ENCODE measurements at regions not wholly inside any gene's neighbourhood (a gene's known extent, or its start where the extent isn't known, plus 50 kb on each side); places are given as distances from the start of the nearest gene placed in this dataset.

DNA sequence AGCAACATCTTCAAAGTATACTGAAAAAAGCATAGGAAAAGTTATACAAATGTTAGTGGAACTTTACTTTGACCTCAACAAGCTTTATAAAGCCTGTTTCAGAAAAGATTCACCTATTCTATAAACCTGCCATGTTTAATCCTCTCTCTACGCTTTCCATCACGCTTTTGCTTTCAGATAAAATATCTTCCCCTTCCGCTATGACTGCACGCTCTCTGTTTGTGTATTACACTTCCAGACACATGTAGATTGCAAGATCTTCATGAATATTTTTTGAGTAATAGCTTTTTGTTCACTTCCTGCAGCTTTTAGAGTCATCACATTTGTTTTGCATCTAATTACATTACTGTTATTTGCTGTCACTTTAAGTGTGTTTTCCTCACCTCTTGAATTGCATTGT is 271.4 kb downstream of the RASSF9 start:
- no peak for DNase-seq (ENCODE audit: low read depth, low spot score)
- no peak overlapping the region for H3K4me3 ChIP-seq (ENCODE audit: low read depth, low read length)
- POLR2A ChIA-PET = no interaction called here
- TF ChIP-seq, protein P1, sequence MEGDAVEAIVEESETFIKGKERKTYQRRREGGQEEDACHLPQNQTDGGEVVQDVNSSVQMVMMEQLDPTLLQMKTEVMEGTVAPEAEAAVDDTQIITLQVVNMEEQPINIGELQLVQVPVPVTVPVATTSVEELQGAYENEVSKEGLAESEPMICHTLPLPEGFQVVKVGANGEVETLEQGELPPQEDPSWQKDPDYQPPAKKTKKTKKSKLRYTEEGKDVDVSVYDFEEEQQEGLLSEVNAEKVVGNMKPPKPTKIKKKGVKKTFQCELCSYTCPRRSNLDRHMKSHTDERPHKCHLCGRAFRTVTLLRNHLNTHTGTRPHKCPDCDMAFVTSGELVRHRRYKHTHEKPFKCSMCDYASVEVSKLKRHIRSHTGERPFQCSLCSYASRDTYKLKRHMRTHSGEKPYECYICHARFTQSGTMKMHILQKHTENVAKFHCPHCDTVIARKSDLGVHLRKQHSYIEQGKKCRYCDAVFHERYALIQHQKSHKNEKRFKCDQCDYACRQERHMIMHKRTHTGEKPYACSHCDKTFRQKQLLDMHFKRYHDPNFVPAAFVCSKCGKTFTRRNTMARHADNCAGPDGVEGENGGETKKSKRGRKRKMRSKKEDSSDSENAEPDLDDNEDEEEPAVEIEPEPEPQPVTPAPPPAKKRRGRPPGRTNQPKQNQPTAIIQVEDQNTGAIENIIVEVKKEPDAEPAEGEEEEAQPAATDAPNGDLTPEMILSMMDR (IDR thresholded peaks at IDR 0.05; ENCODE audit: insufficient read depth, low read length, missing control alignments) = no peak
- CTCF ChIA-PET = interaction anchor here (1.7 to 1.8 kb wide), 2 partner anchors 10 to 12 kb away, joined by 5 to 9 read pairs; no protein-coding TSS in a partner anchor

DNA sequence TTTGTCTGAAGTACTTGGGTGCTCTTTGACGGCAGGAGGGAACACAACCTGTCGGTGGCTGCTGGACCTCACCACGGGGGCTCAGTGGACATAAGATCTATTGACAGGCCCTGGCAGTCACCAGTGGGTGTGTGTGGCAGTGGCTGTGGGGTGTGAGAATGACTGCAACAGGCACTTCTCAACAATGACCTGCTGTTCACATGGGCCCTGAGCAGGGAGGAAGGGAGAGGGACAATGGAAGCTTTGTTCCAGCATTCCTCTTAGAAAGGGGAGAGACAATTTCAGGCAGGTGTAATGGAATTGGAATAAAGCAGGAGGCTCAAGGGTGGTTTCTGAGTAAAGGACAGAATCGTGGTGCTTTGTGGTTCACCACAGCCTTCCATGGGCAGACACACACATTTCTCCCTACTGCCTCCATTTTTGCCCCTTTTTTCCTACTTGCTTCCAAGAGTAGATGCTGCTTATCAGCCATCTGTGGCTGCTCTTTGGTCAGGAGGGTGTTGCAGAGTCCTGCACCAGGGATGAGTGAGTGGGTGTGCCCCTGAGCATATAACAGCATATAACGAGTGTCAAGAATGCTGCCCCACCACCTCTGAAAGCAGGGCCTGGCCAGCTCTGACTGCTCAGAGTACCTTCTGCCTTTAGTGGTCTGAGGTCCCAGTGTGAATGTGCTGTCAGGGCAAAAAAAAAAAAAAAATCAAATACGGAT is 267.7 kb downstream of the RASSF9 start:
- no peak overlapping the region for H3K4me3 ChIP-seq (ENCODE audit: low read depth, low read length)
- TF ChIP-seq, protein P1 (IDR thresholded peaks at IDR 0.05; ENCODE audit: insufficient read depth, low read length, missing control alignments) = no peak
- ChIA-PET CTCF (interaction anchor here (1.1 to 2.1 kb wide), 4 partner anchors 8 to 301 kb away, joined by 3 to 10 read pairs (median 3); no protein-coding TSS in a partner anchor), POLR2A (no interaction called here)
- no peak for DNase-seq (ENCODE audit: low read depth, low spot score)

DNA sequence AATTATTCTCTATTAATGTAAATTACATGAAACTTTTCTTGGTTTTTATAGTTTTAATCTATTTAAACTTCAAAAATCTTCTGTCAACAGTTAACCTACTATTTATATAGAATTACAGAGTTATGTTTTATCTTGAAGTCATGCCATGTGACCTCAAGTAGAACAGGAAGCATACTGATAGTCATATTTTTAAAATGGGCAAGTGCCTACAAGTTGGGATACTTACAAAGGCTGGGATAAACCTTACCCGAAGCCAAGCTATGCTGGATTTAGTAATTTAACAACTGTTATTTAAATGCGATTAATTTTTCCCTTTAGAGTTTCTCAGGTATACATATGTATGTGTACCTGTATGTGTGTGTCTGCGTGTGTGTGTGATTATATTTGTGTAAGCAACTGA is 266.9 kb downstream of the RASSF9 start:
- no peak for DNase-seq (ENCODE audit: low read depth, low spot score)
- CTCF ChIA-PET = interaction anchor here (1.1 kb wide), 1 partner anchor 30 kb away, joined by 3 read pairs; no protein-coding TSS in a partner anchor
- no peak overlapping the region for H3K4me3 ChIP-seq (ENCODE audit: low read depth, low read length)
- TF ChIP-seq, protein P1 (IDR thresholded peaks at IDR 0.05; ENCODE audit: insufficient read depth, low read length, missing control alignments) = no peak
- POLR2A ChIA-PET = no interaction called here

DNA sequence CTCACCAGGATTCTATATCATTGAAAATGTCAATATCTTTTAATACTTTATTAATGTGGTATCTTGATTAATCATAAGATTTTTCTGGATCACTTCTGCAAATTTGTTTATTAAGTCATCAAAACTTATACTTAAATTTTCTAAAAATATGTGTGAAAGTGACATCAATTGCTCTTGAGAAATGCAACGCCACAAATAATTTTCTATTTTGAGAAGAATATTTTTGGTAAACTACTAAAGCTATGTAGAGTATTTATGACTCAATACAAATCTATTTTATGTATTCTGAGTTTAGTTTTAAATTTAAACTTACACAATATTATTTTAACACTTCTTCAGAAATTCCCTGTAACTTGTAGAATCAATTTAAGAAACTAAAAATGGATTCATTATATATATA is 263.3 kb downstream of the RASSF9 start:
- H3K4me3 ChIP-seq (ENCODE audit: low read depth, low read length) = no peak overlapping the region
- ChIA-PET POLR2A (no interaction called here), CTCF (interaction anchor here (1.0 to 2.2 kb wide), 2 partner anchors 10 to 295 kb away, joined by 3 to 21 read pairs; no protein-coding TSS in a partner anchor)
- no peak for DNase-seq (ENCODE audit: low read depth, low spot score)
- TF ChIP-seq, protein P1 (IDR thresholded peaks at IDR 0.05; ENCODE audit: insufficient read depth, low read length, missing control alignments) = no peak

DNA sequence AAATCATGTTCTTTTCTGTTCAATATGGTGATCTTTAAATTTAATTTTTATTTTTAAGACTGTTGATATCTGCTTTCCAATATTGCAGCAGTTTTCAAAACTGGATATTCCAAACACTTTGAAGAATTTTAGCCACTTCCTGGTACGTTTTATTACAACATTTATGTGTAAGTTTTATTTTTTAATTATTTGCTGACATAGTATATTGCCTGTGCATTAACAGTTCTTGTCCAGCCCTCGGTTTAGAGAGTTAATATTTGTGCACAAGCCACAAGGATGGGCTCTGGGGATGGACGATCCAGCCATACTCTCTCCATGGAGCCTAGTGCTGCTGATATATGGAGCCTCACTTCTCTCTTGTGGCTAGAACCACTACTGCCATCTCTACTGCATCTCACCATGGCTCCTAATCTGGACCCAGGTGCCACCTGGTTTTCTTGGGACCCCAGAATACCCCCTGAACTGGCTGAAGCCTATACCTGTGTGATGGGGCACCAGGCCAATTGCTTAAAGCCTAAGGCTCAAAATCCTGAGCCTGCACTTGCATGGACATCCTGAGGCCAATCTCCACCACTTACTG is 262.5 kb downstream of the RASSF9 start:
- DNase-seq (ENCODE audit: low read depth, low spot score) = no peak
- no peak overlapping the region for H3K4me3 ChIP-seq (ENCODE audit: low read depth, low read length)
- POLR2A ChIA-PET = no interaction called here
- TF ChIP-seq, protein P1 (IDR thresholded peaks at IDR 0.05; ENCODE audit: insufficient read depth, low read length, missing control alignments) = no peak
- CTCF ChIA-PET = interaction anchor here (1.0 to 10.6 kb wide), 5 partner anchors 11 to 308 kb away, joined by 3 to 227 read pairs (median 4); partner anchors contain the start of gene NTS

DNA sequence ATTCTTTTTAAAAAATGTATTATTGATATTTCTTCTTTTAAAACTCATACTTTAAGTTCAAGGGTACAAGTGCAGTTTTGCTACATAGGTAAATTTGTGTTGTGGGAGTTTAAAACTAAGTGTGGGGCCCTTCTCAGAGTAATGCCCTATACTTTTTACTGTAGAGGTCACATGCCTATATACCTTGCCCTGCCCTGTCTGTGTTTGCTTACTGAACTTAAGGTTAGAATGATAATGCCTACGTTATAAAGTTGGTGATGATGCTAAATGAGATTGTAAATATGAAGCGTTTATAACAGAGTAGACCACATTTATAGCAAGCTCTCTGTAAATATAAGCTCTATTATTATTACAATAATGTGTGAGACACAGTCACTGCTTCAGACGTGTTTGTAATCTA is 261.9 kb downstream of the RASSF9 start:
- no peak for DNase-seq (ENCODE audit: low read depth, low spot score)
- CTCF ChIA-PET = interaction anchor here (1.0 to 10.6 kb wide), 10 partner anchors 9 to 308 kb away, joined by 3 to 227 read pairs (median 5); partner anchors contain the start of gene NTS
- TF ChIP-seq, protein P1 (IDR thresholded peaks at IDR 0.05; ENCODE audit: insufficient read depth, low read length, missing control alignments) = no peak
- no peak overlapping the region for H3K4me3 ChIP-seq (ENCODE audit: low read depth, low read length)
- POLR2A ChIA-PET = no interaction called here

All from AG04449 (cell line).